ENCODE measurements at regions not wholly inside any gene's neighbourhood (a gene's known extent, or its start where the extent isn't known, plus 50 kb on each side); places are given as distances from the start of the nearest gene placed in this dataset.

GRCh38 chrX:20529711-20530110 lies 263.0 kb upstream of the RPS6KA3 start:
- Histone ChIP-seq H3K27me3 (no peaks in the 10 kb centered on the region), H3K9me3 (no peaks in the 10 kb centered on the region), H3K4me1 (peaks cover 0 to 23% (median 3%) of the 10 kb centered on the region in 4 donors), H3K36me3 (no peaks in the 10 kb centered on the region), H3K4me3 (no peak overlapping the region), H3K27ac (peak overlapping the region in 2 of 4 donors; percentile 32 to 40)
- TF ChIP-seq POLR2A (IDR thresholded peaks at IDR 0.05) = no peak
- TF ChIP-seq EP300 (IDR thresholded peaks at IDR 0.05) = no peak
- no peak for TF ChIP-seq CTCF (IDR thresholded peaks at IDR 0.05)
- no peak for TF ChIP-seq POLR2AphosphoS5 (IDR thresholded peaks at IDR 0.05)
- DNase-seq = no peak
- WGBS, 2 donors = 31 to 48% methylated on average over 1 of the region's 1 CpG
- intact Hi-C loops (cut with DNase I) = loop anchor here (5.0 to 10.0 kb wide), 4 partner anchors 845 to 1435 kb away; partner anchors contain the start of gene CNKSR2

- no peaks in the 10 kb centered on the region for H3K9me3 ChIP-seq
- no peak overlapping the region for H3K4me3 ChIP-seq
- peak overlapping the region in 2 of 4 donors; percentile 32 to 40 for H3K27ac ChIP-seq
- peaks cover 0 to 23% (median 3%) of the 10 kb centered on the region in 4 donors for H3K4me1 ChIP-seq
- H3K36me3 ChIP-seq = no peaks in the 10 kb centered on the region
- 30 to 40% methylated on average over 9 of the region's 9 CpGs for WGBS, 2 donors
- TF ChIP-seq POLR2A (IDR thresholded peaks at IDR 0.05) (no peak), CTCF (IDR thresholded peaks at IDR 0.05) (no peak), EP300 (IDR thresholded peaks at IDR 0.05) (no peak), POLR2AphosphoS5 (IDR thresholded peaks at IDR 0.05) (no peak)
- H3K27me3 ChIP-seq = no peaks in the 10 kb centered on the region
- DNase-seq = no peak
- intact Hi-C loops (cut with DNase I) = loop anchor here (5.0 to 10.0 kb wide), 4 partner anchors 846 to 1436 kb away; partner anchors contain the start of gene CNKSR2
These were observed 262.6 kb upstream of the RPS6KA3 start for GRCh38 chrX:20529301-20529700.

GRCh38 chrX:20527558-20528011 lies 260.9 kb upstream of the RPS6KA3 start:
- 11 to 13% methylated on average over 3 of the region's 3 CpGs for WGBS, 2 donors
- Histone ChIP-seq H3K4me1 (peaks cover 0 to 23% (median 3%) of the 10 kb centered on the region in 4 donors), H3K36me3 (no peaks in the 10 kb centered on the region), H3K4me3 (no peak overlapping the region), H3K9me3 (no peaks in the 10 kb centered on the region), H3K27me3 (no peaks in the 10 kb centered on the region), H3K27ac (no peak overlapping the region)
- DNase-seq = no peak
- TF ChIP-seq CTCF (IDR thresholded peaks at IDR 0.05) = peak; percentile 28 to 50 (median 36)
- TF ChIP-seq POLR2AphosphoS5 (IDR thresholded peaks at IDR 0.05) = no peak
- intact Hi-C loops (cut with DNase I) = loop anchor here (5.0 to 10.0 kb wide), 4 partner anchors 847 to 1437 kb away; partner anchors contain the start of gene CNKSR2

- intact Hi-C loops (cut with DNase I) = loop anchor here (5.0 to 10.0 kb wide), 4 partner anchors 848 to 1438 kb away; partner anchors contain the start of gene CNKSR2
- H3K27ac ChIP-seq = no peak overlapping the region
These were observed 260.3 kb upstream of the RPS6KA3 start for GRCh38 chrX:20527041-20527440.

More at GRCh38 chrX:20527041-20527440, 260.3 kb upstream of the RPS6KA3 start:
- WGBS, 2 donors = 50 to 62% methylated on average over 4 of the region's 4 CpGs
- Histone ChIP-seq H3K36me3 (no peaks in the 10 kb centered on the region), H3K4me1 (peaks cover 0 to 23% (median 3%) of the 10 kb centered on the region in 4 donors), H3K4me3 (no peak overlapping the region), H3K9me3 (no peaks in the 10 kb centered on the region), H3K27me3 (no peaks in the 10 kb centered on the region)
- TF ChIP-seq CTCF (IDR thresholded peaks at IDR 0.05) (no peak), EP300 (IDR thresholded peaks at IDR 0.05) (no peak), POLR2A (IDR thresholded peaks at IDR 0.05) (no peak), POLR2AphosphoS5 (IDR thresholded peaks at IDR 0.05) (no peak)
- no peak for DNase-seq

All from sigmoid colon (tissue), 6 donors.